ENCODE measurements at regions not wholly inside any gene's neighbourhood (a gene's known extent, or its start where the extent isn't known, plus 50 kb on each side); places are given as distances from the start of the nearest gene placed in this dataset.
A peak's percentile ranks its signal among the peaks of the same experiment; 100 is the strongest.

- ATAC-seq (ENCODE audit: low read depth in 2 of 2) = no peak
- Mint-ChIP-seq H3K9me3 (no peaks in the 10 kb centered on the region), H3K4me3 (no peak overlapping the region), H3K36me3 (no peaks in the 10 kb centered on the region), H3K27me3 (peaks cover 4 to 30% (median 20%) of the 10 kb centered on the region in 3 donors), H3K4me1 (no peaks in the 10 kb centered on the region), H3K27ac (no peak overlapping the region)
- DNase-seq = no peak
Measured at GRCh38 chr12:131482686-131483085, 228.2 kb upstream of the SFSWAP start.

- Mint-ChIP-seq H3K4me3 (no peak overlapping the region), H3K4me1 (no peaks in the 10 kb centered on the region), H3K27ac (no peak overlapping the region), H3K36me3 (no peaks in the 10 kb centered on the region), H3K9me3 (no peaks in the 10 kb centered on the region), H3K27me3 (peaks cover 4 to 20% (median 16%) of the 10 kb centered on the region in 3 donors)
- ATAC-seq (ENCODE audit: low read depth in 2 of 2) (no peak), DNase-seq (no peak)
Measured at GRCh38 chr12:131486451-131487230, 224.2 kb upstream of the SFSWAP start.

DNA sequence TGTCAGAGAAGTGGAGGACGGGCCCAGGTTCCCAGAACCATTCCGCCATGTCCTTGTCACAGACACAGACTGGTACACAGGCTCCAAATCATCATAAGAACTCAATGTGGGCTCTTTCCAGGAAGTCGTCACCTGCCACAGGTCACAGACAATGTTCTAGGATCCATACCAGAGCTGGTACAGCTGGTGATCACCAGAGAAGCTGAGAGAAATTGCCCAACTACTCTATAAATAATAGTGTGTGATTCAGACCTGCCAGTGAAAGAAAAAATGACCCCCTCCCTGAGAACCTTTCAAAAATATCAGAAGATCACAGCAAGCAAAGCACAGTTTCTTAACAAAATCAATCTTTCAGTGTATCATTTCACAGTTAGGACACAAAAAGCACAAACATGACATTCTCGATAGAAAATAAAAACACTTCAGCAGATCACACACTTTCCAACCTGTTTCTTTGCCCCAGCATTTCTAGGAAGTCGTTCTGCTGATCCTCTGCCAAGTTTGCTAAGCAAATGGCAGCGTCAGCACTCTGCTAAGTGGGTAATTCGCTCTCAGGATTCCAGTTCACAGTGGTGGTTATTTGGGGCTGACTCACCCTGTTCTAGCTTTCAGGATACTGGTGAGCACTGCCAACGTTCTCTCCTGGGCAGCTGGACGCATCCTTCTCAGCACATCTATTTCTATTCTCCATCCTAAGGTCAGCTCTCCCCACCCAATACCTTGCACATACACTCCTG lies 223.3 kb upstream of the SFSWAP start:
- no peaks in the 10 kb centered on the region for H3K36me3 Mint-ChIP-seq

DNA sequence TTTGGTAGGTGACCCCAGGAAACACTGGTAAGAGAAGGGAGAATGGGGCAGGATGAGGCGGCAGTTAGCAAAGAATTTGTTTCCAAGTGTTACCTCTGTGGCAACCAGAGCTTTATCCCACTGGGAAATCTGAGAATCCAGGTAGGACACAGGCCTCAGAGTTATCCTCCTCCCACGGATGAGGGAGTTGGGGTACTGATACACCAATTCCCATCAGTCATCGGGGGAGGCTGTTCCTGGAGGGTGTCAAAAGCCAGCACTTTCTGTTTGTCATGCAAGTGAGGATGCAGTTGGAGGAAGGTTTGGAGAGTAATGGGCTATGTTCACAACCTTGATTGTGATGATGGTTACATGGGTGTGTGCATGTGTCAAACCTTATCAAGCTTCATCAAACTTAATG lies 221.2 kb upstream of the SFSWAP start:
- H3K4me1 Mint-ChIP-seq = no peaks in the 10 kb centered on the region
- no peak overlapping the region for H3K27ac Mint-ChIP-seq
- H3K9me3 Mint-ChIP-seq = no peaks in the 10 kb centered on the region
- DNase-seq = no peak
- H3K27me3 Mint-ChIP-seq = peaks cover 0 to 7% (median 0%) of the 10 kb centered on the region in 3 donors
- ATAC-seq (ENCODE audit: low read depth in 2 of 2) = no peak
- no peak overlapping the region for H3K4me3 Mint-ChIP-seq
- no peaks in the 10 kb centered on the region for H3K36me3 Mint-ChIP-seq

More for the DNA sequence above, 223.3 kb upstream of the SFSWAP start:
- no peaks in the 10 kb centered on the region for H3K9me3 Mint-ChIP-seq
- H3K27ac Mint-ChIP-seq = peak overlapping the region in 1 of 6 donors; percentile 39
- no peaks in the 10 kb centered on the region for H3K4me1 Mint-ChIP-seq
- H3K27me3 Mint-ChIP-seq = peaks cover 4 to 20% (median 12%) of the 10 kb centered on the region in 3 donors
- DNase-seq (no peak), ATAC-seq (ENCODE audit: low read depth in 2 of 2) (no peak)
- no peak overlapping the region for H3K4me3 Mint-ChIP-seq

DNA sequence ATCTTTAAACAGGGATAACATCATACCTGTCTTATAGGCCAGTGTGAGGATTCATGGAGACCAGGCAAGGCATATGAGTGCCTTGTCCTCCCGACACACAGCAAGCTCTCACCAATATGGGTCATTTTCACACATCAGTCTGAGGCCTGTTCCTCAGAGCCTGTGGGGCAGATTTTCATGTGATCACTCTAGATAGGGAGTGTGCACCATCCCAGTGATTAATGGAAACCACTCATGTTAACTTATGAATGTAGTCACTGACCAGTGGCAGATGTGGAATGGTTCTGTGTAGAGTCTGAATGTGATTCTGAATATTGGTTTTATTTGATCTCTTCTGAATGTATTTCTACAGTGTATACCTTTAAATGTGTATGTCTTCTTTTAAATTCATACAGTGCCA lies 219.7 kb upstream of the SFSWAP start:
- Mint-ChIP-seq H3K27ac (no peak overlapping the region), H3K4me3 (no peak overlapping the region), H3K4me1 (no peaks in the 10 kb centered on the region), H3K9me3 (no peaks in the 10 kb centered on the region), H3K36me3 (no peaks in the 10 kb centered on the region), H3K27me3 (peaks cover 0 to 7% (median 3%) of the 10 kb centered on the region in 3 donors)
- ATAC-seq (ENCODE audit: low read depth in 2 of 2) = no peak
- no peak for DNase-seq

GRCh38 chr12:131491916-131492490 lies 218.9 kb upstream of the SFSWAP start:
- no peak for ATAC-seq (ENCODE audit: low read depth in 2 of 2)
- no peaks in the 10 kb centered on the region for H3K9me3 Mint-ChIP-seq
- peaks cover 4 to 8% (median 7%) of the 10 kb centered on the region in 3 donors for H3K27me3 Mint-ChIP-seq
- H3K27ac Mint-ChIP-seq = no peak overlapping the region
- no peak overlapping the region for H3K4me3 Mint-ChIP-seq
- H3K36me3 Mint-ChIP-seq = no peaks in the 10 kb centered on the region
- H3K4me1 Mint-ChIP-seq = no peaks in the 10 kb centered on the region
- DNase-seq = no peak

- H3K4me3 Mint-ChIP-seq = no peak overlapping the region
Measured at GRCh38 chr12:131493068-131493826, 217.6 kb upstream of the SFSWAP start.

GRCh38 chr12:131494216-131494615 lies 216.7 kb upstream of the SFSWAP start:
- no peak overlapping the region for H3K27ac Mint-ChIP-seq
- DNase-seq = no peak
- no peaks in the 10 kb centered on the region for H3K36me3 Mint-ChIP-seq
- H3K4me3 Mint-ChIP-seq = no peak overlapping the region
- ATAC-seq (ENCODE audit: low read depth in 2 of 2) = no peak
- H3K27me3 Mint-ChIP-seq = peaks cover 9 to 16% (median 12%) of the 10 kb centered on the region in 3 donors
- no peaks in the 10 kb centered on the region for H3K9me3 Mint-ChIP-seq
- H3K4me1 Mint-ChIP-seq = no peaks in the 10 kb centered on the region

More at GRCh38 chr12:131493068-131493826, 217.6 kb upstream of the SFSWAP start:
- no peak overlapping the region for H3K27ac Mint-ChIP-seq
- H3K36me3 Mint-ChIP-seq = no peaks in the 10 kb centered on the region
- ATAC-seq (ENCODE audit: low read depth in 2 of 2) (no peak), DNase-seq (no peak)
- peaks cover 7 to 11% (median 9%) of the 10 kb centered on the region in 3 donors for H3K27me3 Mint-ChIP-seq
- H3K9me3 Mint-ChIP-seq = no peaks in the 10 kb centered on the region
- H3K4me1 Mint-ChIP-seq = no peaks in the 10 kb centered on the region

DNA sequence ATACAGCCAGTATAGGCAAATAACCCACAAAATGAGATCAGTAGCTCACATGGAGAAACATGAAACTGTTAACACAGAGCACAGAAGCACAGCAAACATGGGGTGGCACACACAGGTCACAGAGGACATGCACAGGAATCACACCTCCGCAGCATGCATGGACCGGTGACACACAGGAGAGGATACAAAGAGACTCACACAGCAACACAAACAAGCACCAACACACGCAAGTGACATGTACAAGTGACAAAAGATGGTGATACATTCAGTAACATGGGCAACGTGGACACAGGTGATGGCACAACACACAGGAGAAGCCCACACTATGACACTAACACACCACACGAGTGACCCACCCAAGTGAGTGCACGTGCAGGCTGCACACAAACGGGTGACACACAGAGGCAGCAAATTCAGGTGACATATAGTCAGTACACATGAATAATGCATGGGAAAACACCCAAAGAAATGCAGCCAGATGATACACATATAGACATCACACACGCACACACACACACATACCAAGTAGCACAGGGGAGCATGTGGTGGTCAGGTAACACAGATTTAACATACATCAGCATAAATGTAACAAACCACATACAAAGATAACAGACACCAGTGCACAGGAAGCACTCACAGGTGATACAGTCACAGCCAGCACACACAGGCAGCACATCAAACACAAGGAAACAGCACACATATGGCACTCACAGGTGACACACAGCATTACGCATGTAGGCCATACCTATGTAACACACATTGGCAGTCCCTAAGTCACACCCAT lies 216.0 kb upstream of the SFSWAP start:
- H3K36me3 Mint-ChIP-seq = no peaks in the 10 kb centered on the region
- peaks cover 9 to 16% (median 12%) of the 10 kb centered on the region in 3 donors for H3K27me3 Mint-ChIP-seq
- no peak for ATAC-seq (ENCODE audit: low read depth in 2 of 2)
- H3K9me3 Mint-ChIP-seq = no peaks in the 10 kb centered on the region
- no peaks in the 10 kb centered on the region for H3K4me1 Mint-ChIP-seq
- H3K4me3 Mint-ChIP-seq = peak overlapping the region in 1 of 8 donors; percentile 13
- peak overlapping the region in 1 of 6 donors; percentile 69 for H3K27ac Mint-ChIP-seq
- DNase-seq = no peak

DNA sequence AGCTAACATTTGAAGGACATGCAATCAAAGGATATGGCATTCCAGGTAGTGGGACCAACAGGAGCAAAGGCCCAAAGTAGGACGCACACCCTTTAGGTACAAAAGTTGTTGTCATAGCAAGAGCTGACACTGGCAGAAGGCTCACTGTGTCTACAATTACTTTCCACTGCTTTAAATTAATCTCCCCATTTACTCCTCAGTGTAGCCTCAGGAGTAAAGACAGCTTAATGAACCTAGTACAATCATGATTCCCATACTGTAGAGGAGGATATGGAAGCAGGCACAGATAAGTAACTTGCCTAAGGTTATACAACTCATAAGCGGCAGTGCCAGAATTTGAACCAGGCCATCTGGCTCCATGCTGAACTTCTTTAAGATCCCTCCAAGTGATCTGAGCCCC lies 212.9 kb upstream of the SFSWAP start:
- Mint-ChIP-seq H3K27ac (no peak overlapping the region), H3K27me3 (peaks cover 9 to 12% (median 9%) of the 10 kb centered on the region in 3 donors)
- ATAC-seq (ENCODE audit: low read depth in 2 of 2) = no peak

DNA sequence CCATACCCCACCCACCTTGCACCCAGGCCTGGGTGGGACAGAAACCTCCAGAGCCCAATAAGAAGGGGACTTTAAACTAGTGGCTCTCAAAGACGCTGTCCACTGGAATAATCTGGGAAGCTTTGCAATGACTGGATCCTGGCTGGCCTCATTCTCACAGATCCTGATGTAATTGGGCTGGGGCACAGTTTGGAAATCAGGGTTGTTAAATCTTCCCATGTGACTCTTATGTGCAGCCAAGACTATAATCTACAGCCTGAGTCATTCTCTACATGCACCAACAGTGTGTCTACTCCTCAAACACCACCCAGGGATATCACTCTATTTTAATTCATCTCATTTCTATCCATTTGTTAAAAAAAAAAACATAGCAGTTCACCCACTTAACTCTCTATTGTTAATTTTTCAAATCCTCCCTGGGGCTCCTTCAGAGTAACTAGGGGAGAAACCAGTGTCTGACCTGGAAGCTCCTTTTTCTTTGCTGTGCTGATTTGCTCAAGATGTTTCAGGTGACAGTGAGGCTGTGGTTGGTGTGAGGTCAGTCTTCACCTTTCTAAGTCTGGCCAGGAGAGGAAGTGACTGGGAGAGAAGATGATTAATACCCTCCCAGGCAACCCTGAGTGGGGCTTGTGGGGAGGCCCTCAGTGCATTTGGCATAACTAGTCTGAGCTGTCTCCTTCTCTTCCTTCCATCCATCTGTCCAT lies 211.6 kb upstream of the SFSWAP start:
- no peaks in the 10 kb centered on the region for H3K36me3 Mint-ChIP-seq
- peaks cover 0 to 2% (median 0%) of the 10 kb centered on the region in 7 donors for H3K9me3 Mint-ChIP-seq
- H3K27me3 Mint-ChIP-seq = peaks cover 9 to 12% (median 9%) of the 10 kb centered on the region in 3 donors
- peak overlapping the region in 1 of 6 donors; percentile 38 for H3K27ac Mint-ChIP-seq
- no peaks in the 10 kb centered on the region for H3K4me1 Mint-ChIP-seq
- H3K4me3 Mint-ChIP-seq = no peak overlapping the region
- DNase-seq (no peak), ATAC-seq (ENCODE audit: low read depth in 2 of 2) (no peak)

More for the DNA sequence above, 212.9 kb upstream of the SFSWAP start:
- H3K4me1 Mint-ChIP-seq = no peaks in the 10 kb centered on the region
- no peaks in the 10 kb centered on the region for H3K9me3 Mint-ChIP-seq
- DNase-seq = no peak
- H3K36me3 Mint-ChIP-seq = no peaks in the 10 kb centered on the region
- no peak overlapping the region for H3K4me3 Mint-ChIP-seq

DNA sequence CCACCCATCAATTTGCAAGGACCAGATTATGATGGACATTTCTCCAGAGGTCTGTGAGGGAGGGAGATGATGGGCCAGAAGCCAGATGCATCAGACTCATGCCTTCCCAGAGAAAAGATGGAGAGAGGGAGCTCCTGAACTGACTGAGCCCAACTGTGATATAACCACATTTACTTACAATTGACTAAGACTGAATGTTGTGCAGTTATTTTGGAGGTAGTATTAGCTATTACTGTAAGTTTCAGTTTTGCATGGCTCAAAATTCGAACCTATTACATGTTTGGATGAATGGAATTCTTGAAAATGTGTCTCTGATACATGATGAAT lies 211.1 kb upstream of the SFSWAP start:
- Mint-ChIP-seq H3K4me3 (no peak overlapping the region), H3K27ac (no peak overlapping the region), H3K27me3 (peaks cover 9 to 12% (median 9%) of the 10 kb centered on the region in 3 donors), H3K36me3 (no peaks in the 10 kb centered on the region), H3K9me3 (peaks cover 0 to 5% (median 0%) of the 10 kb centered on the region in 7 donors), H3K4me1 (no peaks in the 10 kb centered on the region)
- DNase-seq = no peak
- ATAC-seq (ENCODE audit: low read depth in 2 of 2) = no peak

All from naive B cell (primary cell).